Activated naive CD4-positive, alpha-beta T cell treated with anti-CD3 and anti-CD28 coated beads, Interleukin-2, amount 50 U/mL, for 24 hours (primary cell): ENCODE measurements at regions not wholly inside any gene's neighbourhood (a gene's known extent, or its start where the extent isn't known, plus 50 kb on each side); places are given as distances from the start of the nearest gene placed in this dataset.

Experiments used
- H3K27ac Mint-ChIP-seq: one replicate; pipeline ENCODE4 v1.8.0; 2021; ENCODE audit warnings: mild to moderate bottlenecking, mixed read lengths
- H3K27me3 Mint-ChIP-seq: one replicate; pipeline ENCODE4 v1.8.0; 2021; ENCODE audit warnings: mixed read lengths
- H3K36me3 Mint-ChIP-seq: one replicate; pipeline ENCODE4 v1.8.0; 2021; ENCODE audit warnings: mixed read lengths
- H3K4me1 Mint-ChIP-seq: one replicate; pipeline ENCODE4 v1.8.0; 2021; ENCODE audit warnings: mixed read lengths
- H3K4me3 Mint-ChIP-seq: one replicate; pipeline ENCODE4 v1.8.0; 2021; ENCODE audit warnings: mild to moderate bottlenecking, mixed read lengths
- H3K9me3 Mint-ChIP-seq: one replicate; pipeline ENCODE4 v1.8.0; 2021; ENCODE audit warnings: mixed read lengths

GRCh38 chr5:120738568-120738967 is 274.5 kb downstream of the PRR16 start:
- Mint-ChIP-seq H3K27me3 (no peaks in the 10 kb centered on the region), H3K4me1 (no peaks in the 10 kb centered on the region), H3K9me3 (peaks cover 13% of the 10 kb centered on the region), H3K4me3 (no peak overlapping the region), H3K27ac (no peak overlapping the region), H3K36me3 (no peaks in the 10 kb centered on the region)

GRCh38 chr5:120740989-120741388 is 276.9 kb downstream of the PRR16 start:
- no peaks in the 10 kb centered on the region for H3K36me3 Mint-ChIP-seq
- H3K27me3 Mint-ChIP-seq, result no peaks in the 10 kb centered on the region
- H3K9me3 Mint-ChIP-seq, result peaks cover 6% of the 10 kb centered on the region
- no peak overlapping the region for H3K4me3 Mint-ChIP-seq
- no peak overlapping the region for H3K27ac Mint-ChIP-seq
- no peaks in the 10 kb centered on the region for H3K4me1 Mint-ChIP-seq

DNA sequence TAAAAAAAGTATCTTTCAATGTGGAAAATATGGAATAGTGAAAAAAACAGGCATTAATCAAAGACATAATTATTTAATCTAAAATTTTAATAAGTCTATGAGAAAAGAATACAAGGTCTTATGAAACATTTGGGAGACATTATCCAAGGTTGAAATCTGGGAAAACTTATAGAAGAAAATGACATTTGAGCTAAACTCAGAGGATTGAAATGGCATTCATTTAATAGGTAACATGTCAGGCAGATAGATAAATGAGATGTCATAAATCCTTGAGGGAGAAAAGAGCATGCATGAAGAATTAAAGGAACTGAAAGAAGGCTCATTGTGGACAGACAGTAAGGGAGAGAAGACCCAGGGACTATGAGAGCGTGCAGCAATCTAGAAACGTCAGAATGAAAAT is 284.4 kb downstream of the PRR16 start:
- Mint-ChIP-seq H3K27ac (no peak overlapping the region), H3K9me3 (no peaks in the 10 kb centered on the region), H3K4me1 (no peaks in the 10 kb centered on the region), H3K4me3 (no peak overlapping the region), H3K27me3 (no peaks in the 10 kb centered on the region), H3K36me3 (no peaks in the 10 kb centered on the region)

GRCh38 chr5:120749737-120750136 is 285.6 kb downstream of the PRR16 start:
- no peaks in the 10 kb centered on the region for H3K27me3 Mint-ChIP-seq
- H3K27ac Mint-ChIP-seq, result no peak overlapping the region
- no peaks in the 10 kb centered on the region for H3K4me1 Mint-ChIP-seq
- H3K9me3 Mint-ChIP-seq, result no peaks in the 10 kb centered on the region
- H3K36me3 Mint-ChIP-seq, result no peaks in the 10 kb centered on the region
- no peak overlapping the region for H3K4me3 Mint-ChIP-seq

GRCh38 chr5:120759587-120759986 is 295.5 kb downstream of the PRR16 start:
- Mint-ChIP-seq H3K36me3 (no peaks in the 10 kb centered on the region), H3K9me3 (no peaks in the 10 kb centered on the region), H3K4me3 (no peak overlapping the region), H3K27ac (no peak overlapping the region), H3K4me1 (no peaks in the 10 kb centered on the region), H3K27me3 (no peaks in the 10 kb centered on the region)

GRCh38 chr5:120761986-120762385 is 297.9 kb downstream of the PRR16 start:
- H3K27me3 Mint-ChIP-seq, result no peaks in the 10 kb centered on the region
- no peaks in the 10 kb centered on the region for H3K36me3 Mint-ChIP-seq
- H3K4me1 Mint-ChIP-seq, result no peaks in the 10 kb centered on the region
- no peaks in the 10 kb centered on the region for H3K9me3 Mint-ChIP-seq
- H3K27ac Mint-ChIP-seq, result no peak overlapping the region
- H3K4me3 Mint-ChIP-seq, result no peak overlapping the region

DNA sequence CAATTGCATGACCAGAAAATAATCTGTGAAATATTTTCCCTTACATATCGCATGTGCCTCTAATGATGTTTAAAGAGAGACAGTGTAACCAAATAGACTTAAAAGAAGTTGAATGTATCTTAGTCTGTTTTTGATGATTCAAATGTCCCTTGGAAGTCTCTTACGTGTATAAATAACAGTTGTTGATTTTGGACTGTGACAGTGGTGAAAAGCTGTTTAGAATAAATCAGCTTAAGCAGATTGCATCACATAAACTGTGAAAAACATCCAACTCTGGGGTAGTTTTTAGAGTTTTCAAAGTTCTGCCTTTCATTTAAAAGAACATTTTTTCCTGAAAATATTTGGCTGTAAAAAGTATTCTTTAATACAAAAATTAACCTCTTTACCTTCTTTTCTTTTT is 301.1 kb downstream of the PRR16 start:
- Mint-ChIP-seq H3K27me3 (no peaks in the 10 kb centered on the region), H3K4me3 (no peak overlapping the region), H3K4me1 (no peaks in the 10 kb centered on the region), H3K36me3 (no peaks in the 10 kb centered on the region), H3K27ac (no peak overlapping the region), H3K9me3 (no peaks in the 10 kb centered on the region)

DNA sequence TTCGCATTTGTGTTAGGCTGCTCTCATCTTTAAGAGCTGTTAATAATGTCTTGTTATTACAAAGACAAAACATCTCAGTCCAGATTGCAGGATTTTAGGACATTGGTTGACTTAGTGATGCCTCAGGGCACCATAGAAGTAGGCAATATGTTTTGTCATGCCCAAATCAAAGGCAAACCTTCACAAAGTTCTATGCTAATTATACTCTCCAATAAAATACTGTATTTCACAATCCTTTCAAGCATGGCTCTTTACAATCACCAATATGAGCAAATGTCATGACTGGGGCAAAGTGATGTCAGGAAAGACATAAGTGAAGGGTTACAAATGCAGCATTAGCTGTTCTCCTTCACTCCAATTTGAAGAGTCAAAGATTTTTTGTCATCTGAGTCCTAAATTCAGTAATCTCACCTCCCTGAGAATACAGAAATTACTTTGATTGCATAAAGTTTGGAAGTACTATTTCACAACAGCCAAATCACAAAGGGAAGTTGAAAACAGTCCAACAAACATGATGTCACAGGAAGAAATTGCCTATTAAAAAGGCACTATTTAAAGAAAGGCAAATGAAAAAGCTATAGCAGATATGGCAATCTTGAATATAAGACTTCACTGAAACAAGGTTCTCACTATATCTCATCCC is 303.2 kb downstream of the PRR16 start:
- Mint-ChIP-seq H3K4me3 (no peak overlapping the region), H3K27ac (no peak overlapping the region), H3K36me3 (no peaks in the 10 kb centered on the region), H3K27me3 (no peaks in the 10 kb centered on the region), H3K9me3 (no peaks in the 10 kb centered on the region), H3K4me1 (no peaks in the 10 kb centered on the region)

- Mint-ChIP-seq H3K4me3 (no peak overlapping the region), H3K4me1 (no peaks in the 10 kb centered on the region), H3K36me3 (no peaks in the 10 kb centered on the region), H3K27me3 (no peaks in the 10 kb centered on the region), H3K27ac (no peak overlapping the region), H3K9me3 (no peaks in the 10 kb centered on the region)
Observed at GRCh38 chr5:120769312-120769872, 305.3 kb downstream of the PRR16 start.

DNA sequence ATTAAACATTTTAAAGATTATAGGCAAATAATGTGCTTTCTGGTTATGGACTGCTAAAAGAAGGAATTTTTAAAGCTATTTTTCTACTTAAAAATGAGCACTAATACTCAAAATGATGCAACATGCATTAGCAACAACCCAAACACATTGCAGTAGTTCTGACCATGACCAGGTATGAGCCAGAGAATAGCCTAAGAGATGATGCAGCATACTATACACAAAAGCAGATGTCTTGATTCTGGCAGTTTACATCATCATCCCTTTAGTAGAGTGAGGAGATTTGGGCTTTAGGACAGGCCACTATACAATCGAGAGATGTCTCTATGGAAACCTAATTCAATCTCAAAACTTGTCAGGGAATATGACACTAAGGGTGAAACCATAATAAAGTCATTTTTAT is 307.1 kb downstream of the PRR16 start:
- Mint-ChIP-seq H3K27me3 (no peaks in the 10 kb centered on the region), H3K9me3 (no peaks in the 10 kb centered on the region), H3K4me1 (no peaks in the 10 kb centered on the region), H3K27ac (no peak overlapping the region), H3K36me3 (no peaks in the 10 kb centered on the region), H3K4me3 (no peak overlapping the region)

DNA sequence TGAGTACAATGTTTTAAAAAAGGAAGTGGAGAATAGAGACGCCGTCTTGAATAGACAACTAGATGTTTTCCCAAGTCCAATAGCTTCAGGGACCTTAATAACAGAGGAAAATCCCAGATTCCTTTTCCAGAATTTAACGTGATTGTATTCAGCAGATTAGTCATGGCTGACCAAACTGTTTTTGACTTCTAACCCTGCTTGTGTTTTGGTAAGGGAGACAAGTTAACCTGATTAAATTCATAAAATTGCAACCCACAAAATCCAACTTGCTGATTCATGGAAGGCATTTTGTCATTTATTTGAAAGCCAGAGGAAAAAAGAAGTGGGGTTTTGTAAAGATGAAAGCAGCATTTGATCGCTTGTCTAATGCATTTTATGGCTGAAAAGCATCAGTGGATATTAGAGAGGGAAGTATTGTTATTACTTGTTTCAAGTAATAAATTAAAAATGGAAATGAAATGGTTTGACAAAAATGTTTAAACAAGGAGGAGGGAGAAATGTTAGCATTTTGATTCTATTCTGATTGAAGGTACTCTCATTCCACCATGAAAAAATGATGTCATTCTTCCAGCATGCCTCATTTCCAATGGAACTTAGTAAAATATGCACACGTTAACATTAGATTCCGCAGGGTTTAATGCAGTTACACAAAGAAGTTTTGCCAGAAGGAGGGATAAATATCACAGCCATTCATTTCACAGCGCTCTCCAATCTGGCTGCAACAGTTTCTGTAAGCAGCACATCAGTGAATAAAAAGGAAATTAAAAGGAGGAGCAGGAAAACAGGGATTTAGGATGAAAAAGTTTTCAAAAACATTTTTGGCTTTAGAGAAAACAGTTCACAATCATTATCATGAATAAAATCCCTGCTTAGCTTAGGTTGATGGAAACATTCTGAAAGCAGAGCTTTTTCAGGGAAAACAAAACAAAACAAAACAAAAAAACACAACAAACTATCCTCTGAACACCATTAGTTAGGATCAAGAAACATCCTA is 314.7 kb downstream of the PRR16 start:
- H3K9me3 Mint-ChIP-seq, result no peaks in the 10 kb centered on the region
- no peaks in the 10 kb centered on the region for H3K4me1 Mint-ChIP-seq
- H3K36me3 Mint-ChIP-seq, result no peaks in the 10 kb centered on the region

DNA sequence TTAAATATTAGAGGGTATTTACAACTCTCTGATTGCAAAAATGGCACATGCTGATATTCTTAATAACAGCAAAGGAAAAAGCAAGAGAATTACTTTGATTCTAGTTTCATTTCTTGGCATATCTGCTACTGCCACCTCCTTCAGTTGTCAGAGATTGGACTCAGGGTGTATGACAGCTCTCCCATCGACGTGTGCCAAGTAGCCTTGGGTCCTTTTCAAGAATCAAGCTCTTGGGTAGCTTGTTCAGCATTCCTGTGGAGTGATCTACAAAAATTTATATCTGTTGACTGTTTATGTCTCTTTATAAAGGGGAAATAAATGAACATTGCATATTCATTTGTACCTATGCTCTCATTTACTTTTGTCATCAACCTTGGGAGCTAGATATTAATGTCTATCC is 315.6 kb downstream of the PRR16 start:
- Mint-ChIP-seq H3K27me3 (no peaks in the 10 kb centered on the region), H3K9me3 (no peaks in the 10 kb centered on the region), H3K4me1 (no peaks in the 10 kb centered on the region), H3K4me3 (no peak overlapping the region), H3K27ac (no peak overlapping the region), H3K36me3 (no peaks in the 10 kb centered on the region)

More for the DNA sequence above, 314.7 kb downstream of the PRR16 start:
- H3K4me3 Mint-ChIP-seq, result no peak overlapping the region
- no peak overlapping the region for H3K27ac Mint-ChIP-seq
- H3K27me3 Mint-ChIP-seq, result no peaks in the 10 kb centered on the region

DNA sequence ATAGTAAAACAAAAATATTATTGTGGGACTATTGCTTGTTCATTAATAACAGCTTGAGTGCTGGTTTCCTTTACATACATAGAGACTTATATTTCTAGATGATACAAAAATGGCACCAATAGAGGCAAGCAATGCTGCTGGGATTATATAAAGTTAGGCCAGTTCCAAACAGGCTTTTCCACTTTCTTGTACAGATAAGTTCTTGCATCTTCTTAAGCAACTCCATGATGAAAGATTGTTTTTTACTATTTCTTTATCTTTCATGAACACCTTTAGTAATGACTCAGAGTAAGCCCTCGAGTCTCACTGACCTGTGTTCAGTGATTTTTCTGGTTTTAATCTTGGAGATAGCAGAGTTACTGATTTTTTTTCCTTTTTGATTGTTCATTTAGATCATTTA is 324.4 kb downstream of the PRR16 start:
- Mint-ChIP-seq H3K4me1 (no peaks in the 10 kb centered on the region), H3K27me3 (no peaks in the 10 kb centered on the region), H3K9me3 (peaks cover 5% of the 10 kb centered on the region), H3K27ac (no peak overlapping the region), H3K36me3 (no peaks in the 10 kb centered on the region), H3K4me3 (no peak overlapping the region)

DNA sequence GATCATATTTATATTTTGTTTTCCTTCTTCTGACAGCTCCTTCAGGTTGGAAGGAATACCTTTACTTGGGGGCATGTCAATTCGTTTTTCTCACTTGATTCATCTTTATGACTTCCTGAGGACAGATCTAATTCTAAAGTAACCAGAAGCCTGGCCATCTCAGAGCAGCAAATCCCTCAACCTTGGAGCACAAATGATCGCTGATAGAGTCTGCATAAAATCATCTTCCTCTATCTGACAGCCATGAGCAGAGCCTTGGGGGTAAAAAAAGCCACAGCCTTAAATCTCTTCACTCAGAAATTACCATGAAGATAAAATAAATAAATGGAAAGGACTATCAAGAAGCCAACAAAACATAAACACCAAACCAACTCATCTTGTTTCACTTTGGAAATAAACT is 325.8 kb downstream of the PRR16 start:
- Mint-ChIP-seq H3K9me3 (peaks cover 5% of the 10 kb centered on the region), H3K27ac (no peak overlapping the region), H3K4me1 (no peaks in the 10 kb centered on the region), H3K36me3 (no peaks in the 10 kb centered on the region), H3K27me3 (no peaks in the 10 kb centered on the region), H3K4me3 (no peak overlapping the region)

DNA sequence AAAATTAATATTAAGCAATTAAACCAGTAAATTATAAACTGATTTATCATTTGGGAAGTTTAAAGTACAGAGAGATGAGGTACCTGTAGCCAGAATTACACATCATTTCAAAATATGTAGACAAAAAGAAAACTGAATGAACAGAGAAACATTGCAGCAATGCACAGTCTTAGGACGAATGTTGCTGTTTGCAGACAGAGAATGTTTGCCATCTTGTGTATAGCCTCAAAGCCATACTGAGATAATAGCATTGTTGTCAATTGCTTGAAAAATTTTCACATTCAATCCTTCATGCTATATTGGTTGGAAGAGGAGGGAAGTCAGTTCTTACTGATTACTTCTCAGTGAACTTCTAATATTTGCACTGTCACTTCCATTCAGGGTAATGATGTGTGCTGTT is 326.2 kb downstream of the PRR16 start:
- Mint-ChIP-seq H3K27ac (no peak overlapping the region), H3K4me3 (no peak overlapping the region), H3K27me3 (no peaks in the 10 kb centered on the region), H3K36me3 (no peaks in the 10 kb centered on the region), H3K9me3 (peaks cover 5% of the 10 kb centered on the region), H3K4me1 (no peaks in the 10 kb centered on the region)

DNA sequence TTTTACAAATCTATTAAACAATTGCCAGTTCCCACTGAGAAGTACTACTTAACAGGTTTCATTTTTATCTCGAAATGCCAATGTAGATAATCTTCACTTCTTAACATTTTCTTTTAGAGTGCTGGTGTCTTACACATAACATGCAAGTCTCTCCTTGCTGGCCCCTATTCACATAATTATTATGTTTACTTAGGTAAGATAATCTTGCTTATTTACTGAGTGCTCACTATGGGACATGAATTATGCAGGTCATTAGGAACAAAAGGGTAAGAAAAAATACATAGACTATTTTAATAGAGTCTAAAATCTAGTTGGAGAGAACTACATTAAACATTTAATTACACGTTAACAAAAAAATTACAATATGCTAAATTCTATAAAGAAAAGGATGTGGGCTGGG is 328.4 kb downstream of the PRR16 start:
- no peaks in the 10 kb centered on the region for H3K4me1 Mint-ChIP-seq
- H3K4me3 Mint-ChIP-seq, result no peak overlapping the region
- no peaks in the 10 kb centered on the region for H3K27me3 Mint-ChIP-seq
- no peaks in the 10 kb centered on the region for H3K36me3 Mint-ChIP-seq
- no peak overlapping the region for H3K27ac Mint-ChIP-seq
- H3K9me3 Mint-ChIP-seq, result peaks cover 4% of the 10 kb centered on the region
